SK-N-MC (cell line): ENCODE measurements at regions not wholly inside any gene's neighbourhood (a gene's known extent, or its start where the extent isn't known, plus 50 kb on each side); places are given as distances from the start of the nearest gene placed in this dataset.

Experiments
- EZH2 ChIP-seq: fragments of 200-600 bp; sonication (generic); IDR thresholded peaks from one replicate; pipeline ENCODE4 v1.6.1; 2017; ENCODE audit warnings: antibody characterized with exemption
- FOXP2 ChIP-seq: optimal IDR thresholded peaks from 2 replicates; pipeline ENCODE3; 2011; ENCODE audit warnings: mild to moderate bottlenecking, moderate library complexity; ENCODE audit not compliant: insufficient read depth; ENCODE audit errors: extremely low read length, control extremely low read depth
- POLR2AphosphoS5 ChIP-seq: IDR thresholded peaks from 2 replicates; pipeline ENCODE4 v1.6.1; 2012; ENCODE audit warnings: mild to moderate bottlenecking, low read depth, low read length, borderline replicate concordance

GRCh38 chr18:64322189-64322588 is 173.3 kb upstream of the LINC00305 start:
- TF ChIP-seq EZH2: no peak
- no peak for TF ChIP-seq POLR2AphosphoS5
- no peak for TF ChIP-seq FOXP2
